Skeletal muscle cell (primary cell): ENCODE measurements at regions not wholly inside any gene's neighbourhood (a gene's known extent, or its start where the extent isn't known, plus 50 kb on each side); places are given as distances from the start of the nearest gene placed in this dataset.
A peak's percentile ranks its signal among the peaks of the same experiment; 100 is the strongest.
"Not testable (repeated sequence)": the region's sequence is repeated elsewhere in the genome, so short reads cannot be mapped to it uniquely, and the experiment has no call there.

ENCODE experiments used
- DNase-seq: peaks from one replicate; pipeline ENCODE4 v3.0.0-alpha.2; 2010; ENCODE audit warnings: low read depth
- H3K4me3 ChIP-seq: 2 replicates; pipeline ENCODE4 v1.5.1; 2011; ENCODE audit warnings: low read depth, mild to moderate bottlenecking, control low read depth, low read length, moderate library complexity

GRCh38 chr12:89234324-89235114 lies 117.8 kb downstream of the DUSP6 start:
- no peak overlapping the region for H3K4me3 ChIP-seq
- DNase-seq: no peak

- H3K4me3 ChIP-seq: no peak overlapping the region
- DNase-seq: no peak
These were observed 120.6 kb downstream of the DUSP6 start for GRCh38 chr12:89231686-89232085.

DNA sequence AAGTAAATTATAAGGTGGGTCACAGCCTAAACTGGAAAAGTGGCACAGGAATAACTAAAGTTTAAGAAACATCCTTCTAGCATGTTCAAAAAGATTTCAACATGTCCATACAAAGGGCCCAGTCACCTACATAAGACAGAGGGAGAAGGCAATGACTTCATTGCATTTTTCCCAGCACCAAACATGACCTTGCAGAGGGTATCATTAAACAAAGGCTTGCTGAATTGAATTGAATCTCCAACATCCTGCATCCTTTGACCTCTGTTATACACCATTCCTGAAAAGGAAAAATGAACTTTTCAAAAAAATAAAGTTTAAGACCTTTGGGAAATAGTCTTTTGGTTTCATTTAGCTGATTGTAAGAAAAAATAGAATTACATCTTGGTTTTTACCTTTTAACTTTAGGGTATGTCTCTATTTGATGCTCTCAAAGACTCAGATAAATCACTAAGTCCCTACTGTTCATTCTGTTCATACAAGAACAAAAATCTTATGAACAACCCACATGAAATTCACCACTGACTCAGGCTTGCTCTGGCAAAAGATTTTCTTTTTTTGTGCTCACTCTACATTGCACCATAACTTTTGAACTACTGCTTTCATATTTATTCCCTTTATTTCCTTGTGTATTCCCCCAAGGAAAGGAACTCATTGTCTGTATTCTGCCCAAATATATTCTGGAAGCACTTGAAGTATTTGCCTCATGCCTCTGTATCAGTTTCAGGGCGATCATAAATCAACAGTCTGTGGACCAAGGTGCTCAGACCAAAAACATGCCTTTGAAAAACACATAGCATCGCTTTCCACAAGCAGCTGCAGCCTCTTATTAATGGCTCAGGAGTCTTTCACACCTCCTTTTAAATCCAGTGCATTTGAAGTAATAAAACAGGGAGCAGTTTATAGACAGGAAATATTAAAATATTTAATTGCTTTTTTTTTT lies 121.7 kb downstream of the DUSP6 start:
- no peak overlapping the region for H3K4me3 ChIP-seq
- no peak for DNase-seq

DNA sequence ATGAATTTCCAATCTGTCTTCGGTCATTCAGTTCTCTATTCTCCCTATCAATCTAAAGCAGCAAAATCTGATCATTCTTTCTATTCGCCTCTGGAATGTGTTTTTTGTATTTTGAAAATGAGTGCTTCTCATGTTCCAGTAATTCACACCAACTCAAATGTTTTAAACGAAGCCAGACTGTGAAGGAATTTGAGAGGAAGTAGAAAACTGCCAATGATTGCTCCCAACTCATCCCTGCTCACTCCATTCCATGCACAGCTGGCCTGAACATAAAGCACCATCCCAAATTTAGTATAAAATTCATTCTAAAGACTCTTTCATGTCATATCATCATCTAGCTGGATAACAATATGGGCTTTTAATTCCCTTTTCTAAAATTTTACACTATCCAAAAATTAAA lies 123.8 kb downstream of the DUSP6 start:
- DNase-seq: no peak
- no peak overlapping the region for H3K4me3 ChIP-seq

DNA sequence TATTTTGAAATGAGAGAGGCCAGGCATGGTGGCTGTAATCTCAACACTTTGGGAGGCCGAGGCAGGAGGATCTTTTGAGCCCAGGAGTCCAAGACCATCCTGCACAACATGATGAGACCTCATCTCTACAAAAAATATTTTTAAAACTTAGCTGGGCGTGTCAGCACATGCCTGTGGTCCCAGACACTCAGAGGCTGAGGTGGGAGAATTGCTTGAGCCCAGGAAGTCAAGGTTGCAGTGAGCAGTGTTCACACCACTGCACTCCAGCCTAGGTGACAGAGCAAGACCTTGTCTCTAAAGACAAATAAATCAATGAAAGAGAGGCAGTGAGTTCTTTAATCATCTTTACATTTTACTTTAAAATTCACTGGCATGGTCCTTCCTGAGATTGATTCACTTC lies 124.5 kb downstream of the DUSP6 start:
- no peak overlapping the region for H3K4me3 ChIP-seq
- no peak for DNase-seq

GRCh38 chr12:89225808-89226411 lies 126.4 kb downstream of the DUSP6 start:
- DNase-seq: peak; percentile 87
- H3K4me3 ChIP-seq: no peak overlapping the region

- H3K4me3 ChIP-seq: no peak overlapping the region
- no peak for DNase-seq
These were observed 126.9 kb downstream of the DUSP6 start for GRCh38 chr12:89225401-89225800.

DNA sequence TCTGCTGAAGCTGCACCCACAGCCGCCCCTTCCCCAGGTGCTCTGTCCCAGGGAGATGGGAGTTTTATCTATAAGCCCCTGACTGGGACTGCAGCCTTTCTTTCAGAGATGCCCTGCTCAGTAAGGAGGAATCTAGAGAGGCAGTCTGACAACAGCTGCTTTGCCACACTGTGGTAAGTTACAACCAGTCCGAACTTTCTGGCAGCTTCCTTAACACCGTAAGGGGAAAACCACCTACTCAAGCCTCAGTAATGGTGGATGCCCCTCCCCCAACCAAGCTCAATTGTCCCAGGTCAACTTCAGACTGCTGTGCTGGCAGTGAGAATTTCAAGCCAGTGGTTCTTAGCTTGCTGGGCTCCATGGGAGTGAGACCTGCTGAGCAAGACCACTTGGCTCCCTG lies 129.7 kb downstream of the DUSP6 start:
- DNase-seq, H3K4me3 ChIP-seq: not testable (repeated sequence)

DNA sequence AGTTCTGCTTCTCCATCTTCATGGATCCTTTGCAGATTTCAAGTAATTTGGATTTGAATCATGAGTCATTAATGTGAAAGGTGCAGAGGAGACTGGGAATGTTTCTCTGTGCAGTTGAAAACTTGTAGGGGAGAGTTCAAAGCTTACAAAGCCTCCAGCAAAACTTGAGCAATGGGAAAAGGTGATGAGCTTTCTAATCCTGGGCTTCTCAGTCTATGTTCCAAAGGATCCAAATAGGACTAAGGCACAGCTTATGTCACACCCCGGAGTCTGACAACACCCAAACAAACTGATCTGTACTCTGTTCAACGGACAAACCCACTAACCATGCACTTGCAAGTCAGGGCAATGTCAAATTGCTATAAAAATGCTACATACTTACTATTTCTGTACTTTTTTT lies 134.8 kb downstream of the DUSP6 start:
- H3K4me3 ChIP-seq: no peak overlapping the region
- DNase-seq: peak; percentile 45

GRCh38 chr12:89216211-89216952 lies 135.9 kb downstream of the DUSP6 start:
- no peak for DNase-seq
- H3K4me3 ChIP-seq: no peak overlapping the region

- no peak for DNase-seq
- H3K4me3 ChIP-seq: no peak overlapping the region
These were observed 137.1 kb downstream of the DUSP6 start for GRCh38 chr12:89215196-89215595.

GRCh38 chr12:89213747-89214146 lies 138.6 kb downstream of the DUSP6 start:
- DNase-seq: no peak
- no peak overlapping the region for H3K4me3 ChIP-seq

DNA sequence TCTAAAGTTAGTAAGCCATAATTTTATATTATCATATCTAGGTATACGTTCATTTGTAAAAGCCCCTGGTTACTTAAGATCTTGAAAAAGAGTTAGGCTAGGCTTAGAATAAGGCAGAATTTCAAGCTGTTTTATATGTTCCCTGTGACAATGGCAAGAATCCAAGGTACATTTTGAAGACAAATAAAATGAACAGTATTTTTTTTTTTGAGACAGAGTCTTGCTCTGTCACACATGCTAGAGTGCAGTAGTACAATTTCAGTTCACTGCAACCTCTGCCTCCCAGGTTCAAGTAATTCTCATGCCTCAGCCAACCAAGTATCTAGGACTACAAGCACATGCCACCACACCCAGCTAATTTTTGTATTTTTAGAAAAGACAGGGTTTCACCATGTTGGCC lies 139.2 kb downstream of the DUSP6 start:
- no peak for DNase-seq
- no peak overlapping the region for H3K4me3 ChIP-seq

DNA sequence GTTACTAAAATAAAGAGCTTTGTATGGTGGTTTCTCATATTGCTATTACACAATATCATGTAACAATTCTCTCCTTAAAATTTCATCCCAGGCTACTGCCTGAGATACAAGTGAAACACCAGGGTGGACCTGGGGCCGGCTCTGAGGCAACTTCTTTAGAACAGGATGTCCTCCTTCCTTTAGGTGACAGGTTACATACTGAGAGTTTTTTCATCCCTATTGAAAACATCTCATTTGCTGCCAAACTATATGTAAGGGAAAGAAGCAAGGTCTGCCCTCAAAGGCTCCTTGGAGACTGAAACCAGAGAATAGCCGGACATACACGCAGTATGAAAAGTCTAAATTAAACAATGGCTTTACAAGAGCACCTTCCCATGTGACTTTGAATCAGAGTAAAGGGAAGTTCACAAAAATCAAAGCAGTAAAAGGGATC lies 139.9 kb downstream of the DUSP6 start:
- no peak overlapping the region for H3K4me3 ChIP-seq
- peak; percentile 95 for DNase-seq

GRCh38 chr12:89211456-89211855 lies 140.8 kb downstream of the DUSP6 start:
- no peak overlapping the region for H3K4me3 ChIP-seq
- DNase-seq: peak; percentile 34

DNA sequence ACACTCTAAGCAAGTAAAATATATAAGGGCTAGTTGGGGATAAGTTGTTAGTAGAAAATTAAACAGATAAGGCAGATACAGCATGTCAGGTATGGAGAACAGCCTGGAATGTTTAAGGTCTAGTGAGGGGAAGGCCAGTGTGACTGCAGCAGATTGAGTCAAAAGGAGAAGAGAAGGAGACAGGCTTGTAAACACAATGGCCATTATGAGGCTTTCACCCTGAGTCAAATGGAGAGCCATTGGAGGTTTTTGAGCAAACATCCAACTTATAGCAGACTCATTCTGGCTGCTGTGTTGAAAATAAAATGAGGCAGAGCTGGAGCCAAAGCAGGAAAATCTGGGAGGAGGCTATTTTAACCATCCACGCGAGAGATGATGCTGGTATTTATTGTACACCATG lies 142.0 kb downstream of the DUSP6 start:
- no peak for DNase-seq
- H3K4me3 ChIP-seq: no peak overlapping the region

DNA sequence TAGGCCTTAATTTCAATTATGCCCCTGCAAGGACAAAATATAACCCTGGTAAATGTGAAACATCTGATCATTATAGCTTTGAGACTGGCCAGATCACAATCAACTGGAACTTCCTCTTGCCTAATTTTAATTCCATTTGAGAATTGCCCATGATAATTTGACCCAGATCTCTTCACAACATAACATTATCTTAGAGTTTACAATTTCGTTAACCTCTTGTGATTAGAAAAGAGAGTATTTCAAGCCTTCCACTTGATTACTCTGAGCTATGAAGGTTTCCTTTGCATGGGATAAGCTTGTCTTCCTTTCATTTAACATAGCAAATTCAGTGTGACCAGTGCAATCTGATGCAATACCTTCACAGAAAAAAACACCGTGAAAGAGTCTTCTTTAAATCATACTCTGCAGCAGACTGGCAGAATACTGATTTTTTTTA lies 143.6 kb downstream of the DUSP6 start:
- no peak overlapping the region for H3K4me3 ChIP-seq
- peak; percentile 32 for DNase-seq

- no peak for DNase-seq
- no peak overlapping the region for H3K4me3 ChIP-seq
These were observed 145.9 kb downstream of the DUSP6 start for GRCh38 chr12:89206390-89206789.

DNA sequence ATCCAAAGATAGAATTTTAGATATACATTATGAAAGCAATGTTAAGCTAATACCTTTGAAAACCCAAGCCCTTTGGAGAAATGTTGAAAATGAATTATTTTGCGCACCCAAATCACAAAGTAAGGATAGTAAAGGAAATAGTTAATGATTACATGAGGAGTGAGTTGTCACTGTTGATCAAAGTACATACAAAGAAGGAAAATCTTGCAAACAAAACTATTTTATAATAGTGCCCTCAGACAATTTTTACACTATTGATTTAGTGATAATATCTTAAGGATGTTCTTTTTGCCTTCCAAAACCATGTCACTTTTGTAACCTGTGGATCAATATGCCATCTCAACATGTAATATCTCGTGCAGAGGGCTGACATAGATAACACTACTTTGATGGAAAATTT lies 146.8 kb downstream of the DUSP6 start:
- no peak overlapping the region for H3K4me3 ChIP-seq
- no peak for DNase-seq
